Aorta (tissue), 5 donors: ENCODE measurements at regions not wholly inside any gene's neighbourhood (a gene's known extent, or its start where the extent isn't known, plus 50 kb on each side); places are given as distances from the start of the nearest gene placed in this dataset.

Experiments used
- ATAC-seq: fragments of 200-7000 bp; cut with Tn5 transposase; one replicate; pipeline ENCODE4 v1.9.1; 2022; ENCODE audit warnings: moderate library complexity; ENCODE audit not compliant: low FRiP score
- DNase-seq, 2 donors: peaks; one replicate each; pipeline ENCODE4 v3.0.0-alpha.2; 2020
- H3K27ac ChIP-seq, 2 donors: one replicate each; pipeline ENCODE4 v1.5.1; 2013; ENCODE audit warnings: low read length in 2 of 2, mild to moderate bottlenecking in 2 of 2, moderate library complexity in 2 of 2, control low read depth in 1 of 2, inconsistent platforms in 1 of 2, low read depth in 1 of 2
- H3K27me3 ChIP-seq, 2 donors: one replicate each; pipeline ENCODE4 v1.6.1; 2013; ENCODE audit warnings: control low read depth in 1 of 2, low read length in 1 of 2, mild to moderate bottlenecking in 1 of 2, moderate library complexity in 1 of 2; ENCODE audit not compliant: insufficient read depth in 2 of 2, control insufficient read depth in 1 of 2
- H3K36me3 ChIP-seq, 2 donors: one replicate each; pipeline ENCODE4 v1.6.1; 2013; ENCODE audit warnings: control low read depth in 1 of 2, low read length in 1 of 2, mild to moderate bottlenecking in 1 of 2; ENCODE audit not compliant: insufficient read depth in 2 of 2, control insufficient read depth in 1 of 2
- H3K4me1 ChIP-seq, 2 donors: one replicate each; pipeline ENCODE4 v1.6.1; 2013; ENCODE audit warnings: low read length in 2 of 2, control low read depth in 1 of 2, mild to moderate bottlenecking in 1 of 2, moderate library complexity in 1 of 2; ENCODE audit not compliant: insufficient read depth in 2 of 2, control insufficient read depth in 1 of 2
- H3K4me3 ChIP-seq, 2 donors: one replicate each; pipeline ENCODE4 v1.5.1; 2013; ENCODE audit warnings: low read length in 2 of 2, control low read depth in 1 of 2, mild to moderate bottlenecking in 1 of 2
- H3K9me3 ChIP-seq: one replicate; pipeline ENCODE4 v1.6.1; 2013; ENCODE audit warnings: mild to moderate bottlenecking, low read length; ENCODE audit not compliant: control insufficient read depth
- WGBS, 2 donors: extraction: QIAGEN DNeasy Blood & Tissue Kit; methylation state at CpG; one replicate each; pipeline ENCODE4 v1.1.7; 2013; 5-methylcytosine and 5-hydroxymethylcytosine counted together
- intact Hi-C, 2 donors: fragments of 100-400 bp; cut with DNase I; formaldehyde crosslinking; loops; one replicate each; pipeline versions ENCODE4 v1.14.2 to v1.15.0; 2022
- donor health status: healthy with polysubstance abuse.
- donor health status: Bipolar disorder and iron deficiency.
- donor health status: DM: no; HTN: no; CAD: no.
- donor health status: DM: no; HTN: no; CAD: no.
- donor health status: DM: yes; HTN: yes; CAD: no.

DNA sequence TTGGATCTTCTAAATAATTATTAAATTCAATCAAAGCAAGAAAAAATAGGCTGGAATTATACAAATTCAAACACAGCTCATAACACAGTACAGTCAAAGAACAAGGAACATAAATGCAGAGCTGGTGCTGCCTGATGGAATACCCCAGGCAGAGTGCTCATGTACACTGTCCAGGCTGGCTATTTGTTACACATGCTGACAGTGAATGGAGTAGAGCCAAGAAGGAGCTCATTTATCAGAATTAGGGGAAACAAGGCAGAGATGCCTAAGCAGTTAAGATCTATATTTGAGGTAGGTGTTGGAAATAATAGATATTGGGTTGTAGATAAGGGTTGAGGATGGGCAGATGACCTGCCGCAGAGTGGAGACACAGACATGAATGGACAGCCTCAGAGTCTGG lies 788.2 kb upstream of the ARPP21 start:
- 83 to 91% methylated on average over 1 of the region's 1 CpG for WGBS, 2 donors
- Histone ChIP-seq H3K36me3 (no peaks in the 10 kb centered on the region), H3K4me3 (no peak overlapping the region), H3K27me3 (no peaks in the 10 kb centered on the region), H3K27ac (no peak overlapping the region), H3K9me3 (no peaks in the 10 kb centered on the region), H3K4me1 (peaks cover 0 to 1% of the 10 kb centered on the region in 2 donors)
- DNase-seq (no peak), ATAC-seq (no peak)
- intact Hi-C loops = no loop called here

DNA sequence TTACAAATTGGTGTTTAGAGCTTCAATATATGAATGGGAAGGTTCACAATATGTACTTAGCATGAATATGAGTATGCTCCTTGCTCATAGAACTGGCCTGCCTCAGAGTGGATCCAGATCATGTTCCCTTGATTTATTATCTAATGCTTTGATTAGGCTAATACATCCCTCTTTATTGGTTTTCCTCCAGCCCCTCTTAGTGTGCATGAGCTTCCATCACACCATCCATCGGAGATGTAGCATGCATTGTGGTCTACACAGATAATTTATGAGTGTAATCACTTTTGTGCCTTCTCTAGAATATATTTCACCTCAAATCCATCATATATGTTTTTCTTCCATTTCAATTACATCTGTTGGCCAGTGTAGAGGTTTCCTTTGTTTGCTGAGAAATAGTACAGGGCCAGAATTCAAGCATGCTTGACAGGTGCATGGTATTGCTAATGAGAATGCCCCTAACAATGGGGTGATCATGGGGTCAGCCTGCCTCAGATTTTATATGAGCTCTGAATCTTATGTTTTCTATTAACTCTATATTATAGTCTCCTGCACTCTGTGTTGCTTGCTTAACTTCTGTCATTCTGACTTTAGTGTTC lies 786.4 kb upstream of the ARPP21 start:
- no peak overlapping the region for H3K4me3 ChIP-seq
- ATAC-seq = no peak
- H3K36me3 ChIP-seq = no peaks in the 10 kb centered on the region
- no peak overlapping the region for H3K27ac ChIP-seq
- intact Hi-C loops = no loop called here
- 93 to 95% methylated on average over 1 of the region's 1 CpG for WGBS, 2 donors
- no peak for DNase-seq
- H3K4me1 ChIP-seq = peaks cover 0 to 6% of the 10 kb centered on the region in 2 donors
- no peaks in the 10 kb centered on the region for H3K9me3 ChIP-seq
- no peaks in the 10 kb centered on the region for H3K27me3 ChIP-seq

DNA sequence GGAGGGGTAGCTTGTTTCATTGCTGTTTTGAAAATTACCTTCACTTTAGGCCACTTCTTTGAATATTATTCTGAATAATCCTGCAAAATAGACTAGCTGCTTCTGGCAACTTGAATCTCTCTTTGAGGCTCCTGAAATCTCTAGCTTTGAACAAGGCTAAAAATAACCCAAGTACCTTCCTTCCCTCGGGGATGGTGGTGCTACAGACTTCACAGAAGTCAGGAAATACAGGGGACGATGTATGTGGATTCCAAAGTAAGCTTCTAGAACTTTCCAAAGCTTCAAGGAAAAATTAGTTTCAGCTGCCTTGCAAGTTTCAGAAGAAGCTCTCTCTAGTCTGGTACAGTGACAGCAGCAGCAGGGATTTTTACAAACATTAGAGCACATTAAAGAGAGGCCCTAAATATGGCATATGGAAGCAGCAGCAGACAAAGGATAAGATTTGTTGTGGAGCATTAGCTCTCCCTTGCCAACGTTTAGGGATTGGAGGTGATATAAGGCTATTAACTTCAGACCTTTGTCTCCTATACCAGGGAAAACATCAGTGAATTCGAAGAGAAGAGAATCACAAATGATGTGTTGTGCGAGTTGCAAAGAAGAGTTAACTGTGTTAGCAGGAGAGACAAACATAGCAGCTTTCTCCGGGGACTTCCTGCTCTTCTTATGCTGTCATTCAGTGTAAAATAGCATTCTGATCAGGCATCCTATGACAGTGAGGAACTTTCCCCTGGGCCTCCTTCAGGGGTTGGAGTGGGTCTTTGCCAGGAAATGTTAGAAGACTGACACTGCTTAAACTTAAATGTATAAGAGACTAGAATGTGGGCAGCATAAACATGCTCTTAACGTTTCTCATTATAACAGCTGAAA lies 783.0 kb upstream of the ARPP21 start:
- DNase-seq (no peak), ATAC-seq (no peak)
- 23 to 27% methylated on average over 7 of the region's 7 CpGs for WGBS, 2 donors

DNA sequence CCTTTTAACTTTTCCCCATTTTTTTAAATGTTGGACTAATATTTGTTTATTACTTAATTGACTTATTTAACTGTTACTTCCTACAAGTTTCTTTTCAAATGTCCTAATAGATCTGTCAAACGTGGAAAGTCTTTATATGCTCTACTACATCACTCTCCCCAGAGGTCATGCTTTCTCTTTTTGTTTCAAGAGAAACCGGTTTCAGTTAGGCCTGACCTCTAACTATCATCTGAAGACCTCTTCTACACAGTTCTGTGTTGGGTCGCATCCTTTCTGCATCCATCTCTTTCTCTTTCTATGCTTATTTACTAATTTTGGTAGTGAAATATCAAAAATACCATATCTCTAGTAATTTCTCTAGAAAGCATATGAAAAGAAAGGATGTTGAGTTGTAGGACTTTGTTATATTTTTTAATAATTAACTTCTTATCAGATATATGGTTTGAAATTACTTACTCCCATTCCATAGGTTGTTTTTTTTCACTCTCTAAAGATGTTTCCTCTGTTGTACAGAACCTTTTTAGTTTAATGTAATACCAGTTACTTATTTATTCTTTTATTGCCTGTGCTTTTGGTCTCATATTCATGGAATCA lies 781.2 kb upstream of the ARPP21 start:
- DNase-seq = no peak
- H3K27ac ChIP-seq = no peak overlapping the region
- peaks cover 0 to 6% of the 10 kb centered on the region in 2 donors for H3K4me1 ChIP-seq
- WGBS, 2 donors = 92 to 93% methylated on average over 3 of the region's 3 CpGs
- intact Hi-C loops = no loop called here
- H3K27me3 ChIP-seq = no peaks in the 10 kb centered on the region
- no peak overlapping the region for H3K4me3 ChIP-seq
- no peaks in the 10 kb centered on the region for H3K9me3 ChIP-seq
- ATAC-seq = no peak
- no peaks in the 10 kb centered on the region for H3K36me3 ChIP-seq

More for the DNA sequence above, 783.0 kb upstream of the ARPP21 start:
- Histone ChIP-seq H3K4me1 (peaks cover 0 to 6% of the 10 kb centered on the region in 2 donors), H3K4me3 (no peak overlapping the region), H3K36me3 (no peaks in the 10 kb centered on the region), H3K27me3 (no peaks in the 10 kb centered on the region), H3K27ac (no peak overlapping the region), H3K9me3 (no peaks in the 10 kb centered on the region)
- intact Hi-C loops = no loop called here

DNA sequence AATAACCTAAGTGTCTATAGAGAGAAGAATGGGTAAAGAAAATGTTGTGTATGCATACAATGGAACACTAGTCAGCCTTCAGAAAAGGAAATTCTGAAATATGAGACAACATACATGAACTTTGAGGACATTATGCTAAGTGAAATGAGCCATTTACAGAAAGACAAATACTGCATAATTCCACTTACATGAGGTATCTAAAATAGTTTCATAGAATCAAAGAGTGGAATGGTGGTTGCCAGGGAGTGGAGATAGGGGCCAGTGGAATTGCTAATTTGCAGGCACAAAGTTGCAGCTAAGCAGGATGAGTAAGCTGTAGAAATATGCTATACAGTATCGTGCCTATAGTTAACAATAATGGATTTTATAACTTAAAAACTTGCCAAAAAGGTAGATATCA lies 779.6 kb upstream of the ARPP21 start:
- H3K4me1 ChIP-seq = peaks cover 0 to 6% of the 10 kb centered on the region in 2 donors
- intact Hi-C loops = no loop called here
- H3K9me3 ChIP-seq = no peaks in the 10 kb centered on the region
- DNase-seq = no peak
- no peak for ATAC-seq
- no peak overlapping the region for H3K4me3 ChIP-seq
- no peaks in the 10 kb centered on the region for H3K36me3 ChIP-seq
- WGBS, 2 donors = 31 to 32% methylated on average over 1 of the region's 1 CpG
- no peak overlapping the region for H3K27ac ChIP-seq
- no peaks in the 10 kb centered on the region for H3K27me3 ChIP-seq

DNA sequence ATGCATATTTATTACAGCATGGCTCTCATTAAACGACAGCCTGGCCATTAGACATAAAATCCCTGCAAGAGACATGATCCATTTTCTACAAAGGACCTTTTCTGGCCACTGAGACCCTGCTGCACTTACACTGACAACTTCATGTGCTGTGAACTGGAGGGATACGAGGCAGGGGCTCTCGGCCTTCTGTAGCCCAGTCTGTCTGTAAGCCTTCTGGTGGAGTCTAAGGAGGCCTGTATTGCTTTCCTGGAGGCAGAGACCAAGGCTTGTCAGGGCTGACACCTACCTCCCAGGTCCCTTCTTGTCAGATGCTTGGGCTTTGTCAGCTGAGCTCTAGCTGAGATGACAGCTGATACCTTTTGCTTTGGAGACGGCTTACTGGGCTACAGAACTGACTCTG lies 776.9 kb upstream of the ARPP21 start:
- no peak overlapping the region for H3K4me3 ChIP-seq
- WGBS, 2 donors = 91 to 95% methylated on average over 4 of the region's 4 CpGs
- DNase-seq (no peak), ATAC-seq (no peak)
- H3K27ac ChIP-seq = no peak overlapping the region
- intact Hi-C loops = no loop called here
- H3K9me3 ChIP-seq = no peaks in the 10 kb centered on the region
- H3K4me1 ChIP-seq = no peaks in the 10 kb centered on the region
- no peaks in the 10 kb centered on the region for H3K27me3 ChIP-seq
- H3K36me3 ChIP-seq = no peaks in the 10 kb centered on the region

DNA sequence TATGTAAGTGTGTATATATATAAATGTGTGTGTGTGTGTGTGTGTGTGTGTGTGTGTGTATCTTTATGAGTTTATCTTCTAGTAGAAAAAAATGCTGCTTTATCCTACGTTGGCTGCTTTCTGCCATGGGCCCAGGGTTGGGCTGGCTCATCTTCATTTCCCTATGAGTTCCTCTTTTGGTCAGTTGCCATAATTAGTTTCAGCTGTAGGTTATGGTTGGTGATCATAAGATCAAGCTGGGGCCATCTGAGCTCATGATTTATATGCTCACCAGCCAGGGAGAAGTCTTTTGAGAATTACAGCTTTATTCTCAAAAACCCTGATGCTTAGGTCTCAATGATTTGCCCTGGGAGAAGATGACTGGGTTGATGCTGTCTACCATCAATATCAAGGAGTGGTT lies 775.8 kb upstream of the ARPP21 start:
- 88 to 94% methylated on average over 1 of the region's 1 CpG for WGBS, 2 donors
- H3K27ac ChIP-seq = no peak overlapping the region
- H3K4me1 ChIP-seq = no peaks in the 10 kb centered on the region
- no peaks in the 10 kb centered on the region for H3K9me3 ChIP-seq
- no peak overlapping the region for H3K4me3 ChIP-seq
- ATAC-seq (no peak), DNase-seq (no peak)
- H3K27me3 ChIP-seq = no peaks in the 10 kb centered on the region
- intact Hi-C loops = no loop called here
- H3K36me3 ChIP-seq = no peaks in the 10 kb centered on the region

DNA sequence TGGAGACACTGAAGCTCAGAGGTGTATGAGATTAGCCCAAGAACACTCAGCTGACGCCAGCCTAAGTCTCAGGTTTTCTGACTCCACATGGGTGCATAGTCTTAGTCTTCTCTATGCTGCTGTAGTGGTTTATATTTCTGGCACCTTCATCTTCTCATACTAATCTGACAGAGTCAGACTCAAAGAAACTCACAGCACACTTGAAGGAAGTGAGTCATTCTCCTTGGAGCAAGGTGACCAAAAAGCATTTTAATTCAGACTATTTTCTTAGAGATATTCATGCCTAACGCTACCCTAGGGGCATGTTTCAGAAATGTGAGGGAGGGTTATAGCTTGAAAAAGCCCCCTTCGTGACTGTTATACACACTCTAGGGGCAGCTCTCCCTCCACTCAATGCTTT lies 775.3 kb upstream of the ARPP21 start:
- no peak for DNase-seq
- Histone ChIP-seq H3K4me3 (no peak overlapping the region), H3K27me3 (no peaks in the 10 kb centered on the region), H3K4me1 (no peaks in the 10 kb centered on the region), H3K36me3 (no peaks in the 10 kb centered on the region), H3K9me3 (no peaks in the 10 kb centered on the region), H3K27ac (no peak overlapping the region)
- WGBS, 2 donors = 47 to 51% methylated on average over 3 of the region's 3 CpGs
- ATAC-seq = no peak
- intact Hi-C loops = no loop called here

DNA sequence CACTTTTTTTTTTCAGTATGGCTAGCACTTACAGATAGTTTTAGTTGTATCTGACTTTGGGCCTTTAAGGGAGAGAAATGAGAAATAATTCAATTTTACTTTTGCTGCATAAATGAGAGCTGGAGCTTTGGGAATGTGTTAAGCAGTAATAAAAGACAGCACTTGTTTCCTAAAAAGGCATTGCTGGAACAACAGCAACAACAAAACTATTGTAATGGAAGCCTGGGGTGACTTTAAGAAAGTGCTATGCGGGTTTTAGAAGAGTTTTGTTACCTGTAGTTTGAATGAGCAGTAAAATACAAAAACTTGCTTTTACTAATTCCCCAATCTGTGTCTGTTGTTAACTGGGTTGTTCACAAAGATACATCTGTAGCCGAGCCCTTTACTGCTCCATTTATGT lies 774.0 kb upstream of the ARPP21 start:
- Histone ChIP-seq H3K4me1 (no peaks in the 10 kb centered on the region), H3K4me3 (no peak overlapping the region), H3K27me3 (no peaks in the 10 kb centered on the region), H3K27ac (no peak overlapping the region), H3K9me3 (no peaks in the 10 kb centered on the region), H3K36me3 (no peaks in the 10 kb centered on the region)
- intact Hi-C loops = no loop called here
- 97 to 99% methylated on average over 2 of the region's 2 CpGs for WGBS, 2 donors
- DNase-seq = no peak
- no peak for ATAC-seq
